PC-3 (cell line): ENCODE measurements at regions not wholly inside any gene's neighbourhood (a gene's known extent, or its start where the extent isn't known, plus 50 kb on each side); places are given as distances from the start of the nearest gene placed in this dataset.

Source experiments
- ATAC-seq: fragments of 200-7000 bp; cut with Tn5 transposase; 2 replicates; pipeline ENCODE4 v1.9.1; 2020; ENCODE audit warnings: mild to moderate bottlenecking, moderate library complexity
- BruUV-seq: library from RNA; stranded (reverse); fragments of 400-500 nt; replicated peaks from 2 replicates; lab custom pipeline; 2021; lab: Mats Ljungman, UMichigan
- CTCF ChIA-PET: fragments of 300-600 bp; sonication (Branson Sonifier 250); formaldehyde crosslinking; loops from one replicate; lab custom pipeline; 2022; ENCODE audit warnings: antibody characterized with exemption; lab: Charles Lee
- POLR2A ChIA-PET: fragments of 300-600 bp; sonication (Branson Sonifier 250); formaldehyde crosslinking; loops from one replicate; lab custom pipeline; 2022; ENCODE audit warnings: antibody characterized with exemption; ENCODE audit not compliant: unreplicated experiment; lab: Charles Lee
- DNase-seq: peaks from one replicate; pipeline ENCODE4 v3.0.0-alpha.2; 2015
- H2AFZ ChIP-seq: fragments of 300-600 bp; sonication (generic); 2 replicates; pipeline ENCODE4 v1.6.0; 2016; ENCODE audit warnings: antibody characterized with exemption, low read length
- H3F3A ChIP-seq: fragments of 300-600 bp; sonication (generic); one replicate; pipeline ENCODE4 v1.6.0; 2017; ENCODE audit warnings: antibody characterized with exemption, low read length, control low read depth, mild to moderate bottlenecking; ENCODE audit not compliant: unreplicated experiment
- H3K27ac ChIP-seq: fragments of 300-600 bp; sonication (generic); 2 replicates; pipeline ENCODE4 v1.5.1; 2016; ENCODE audit warnings: mild to moderate bottlenecking, low read length
- H3K27me3 ChIP-seq: fragments of 300-600 bp; sonication (generic); 2 replicates; pipeline ENCODE4 v1.6.1; 2016; ENCODE audit warnings: low read length, mixed read lengths
- H3K36me3 ChIP-seq: fragments of 300-600 bp; sonication (generic); 2 replicates; pipeline ENCODE4 v1.6.1; 2016; ENCODE audit warnings: low read depth, mixed run types, low read length, mixed read lengths
- H3K4me1 ChIP-seq: fragments of 300-600 bp; sonication (generic); 2 replicates; pipeline ENCODE4 v1.5.1; 2016; ENCODE audit warnings: low read length; ENCODE audit not compliant: insufficient read depth
- H3K4me2 ChIP-seq: fragments of 300-600 bp; sonication (generic); 2 replicates; pipeline ENCODE4 v1.6.0; 2016; ENCODE audit warnings: low read length
- H3K4me3 ChIP-seq: fragments of 300-600 bp; sonication (generic); 2 replicates; pipeline ENCODE4 v1.5.1; 2016; ENCODE audit warnings: mild to moderate bottlenecking, low read length, mixed read lengths
- H3K79me2 ChIP-seq: fragments of 300-600 bp; sonication (generic); 2 replicates; pipeline ENCODE4 v1.6.1; 2017; ENCODE audit warnings: low read length, mixed read lengths
- H3K9ac ChIP-seq: fragments of 300-600 bp; sonication (generic); 2 replicates; pipeline ENCODE4 v1.6.0; 2016; ENCODE audit warnings: mild to moderate bottlenecking, low read length
- H3K9me2 ChIP-seq: fragments of 300-600 bp; sonication (generic); replicated peaks from 2 replicates; pipeline ENCODE4 v1.6.1; 2016; ENCODE audit warnings: mixed run types, low read length, mixed read lengths
- H3K9me3 ChIP-seq: fragments of 300-600 bp; sonication (generic); 2 replicates; pipeline ENCODE4 v1.6.1; 2016; ENCODE audit warnings: low read length, mixed read lengths
- H4K20me1 ChIP-seq: fragments of 300-600 bp; sonication (generic); 2 replicates; pipeline ENCODE4 v1.6.1; 2016; ENCODE audit warnings: low read length, mixed read lengths
- CTCF ChIP-seq: fragments of 300-600 bp; sonication (generic); conservative IDR thresholded peaks from 2 replicates; pipeline ENCODE4 v1.5.1; 2017; ENCODE audit warnings: antibody characterized with exemption, low read depth, mild to moderate bottlenecking, low read length
- EZH2 ChIP-seq: fragments of 300-600 bp; sonication (generic); IDR thresholded peaks from one replicate; pipeline ENCODE4 v1.6.1; 2017; ENCODE audit warnings: antibody characterized with exemption, mild to moderate bottlenecking, low read length; ENCODE audit not compliant: unreplicated experiment
- EZH2phosphoT487 ChIP-seq: fragments of 300-600 bp; sonication (generic); IDR thresholded peaks from 2 replicates; pipeline ENCODE4 v1.6.1; 2018; ENCODE audit warnings: mild to moderate bottlenecking, antibody characterized with exemption, low read length, borderline replicate concordance
- intact Hi-C: fragments of 100-400 bp; cut with micrococcal nuclease; formaldehyde crosslinking; loops from 2 replicates; pipeline ENCODE4 v1.9.0; 2023

- intact Hi-C loops, result no loop called here
- DNase-seq, result peak; percentile 25
Measured at GRCh38 chr6:11912420-11912819, 99.7 kb upstream of the HIVEP1 start.

DNA sequence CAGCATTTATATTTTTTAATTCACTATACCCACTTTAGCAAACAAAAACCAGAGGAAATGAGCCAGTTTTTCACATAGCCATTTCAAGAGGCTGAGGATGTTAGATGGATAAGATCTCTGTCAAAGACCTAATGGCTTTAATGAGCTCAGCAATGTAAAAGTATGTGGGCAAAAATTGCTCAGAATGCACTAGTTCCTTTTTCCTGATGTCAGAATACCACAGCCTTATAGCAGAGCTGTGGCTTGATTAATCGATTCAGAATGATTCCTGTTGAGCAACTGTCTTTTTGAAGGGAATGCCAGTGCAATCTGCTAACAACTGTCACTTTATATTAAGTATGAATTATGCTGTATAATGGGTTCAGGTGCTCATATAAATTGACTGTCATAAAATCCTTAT lies 100.6 kb upstream of the HIVEP1 start:
- H3K36me3 ChIP-seq, result no peaks in the 10 kb centered on the region
- H3K9me3 ChIP-seq, result no peaks in the 10 kb centered on the region
- BruUV-seq, result no TSS peak
- DNase-seq (no peak), ATAC-seq (no peak)
- no peaks in the 10 kb centered on the region for H3K9me2 ChIP-seq
- no peaks in the 10 kb centered on the region for H3K79me2 ChIP-seq
- no peaks in the 10 kb centered on the region for H3K27me3 ChIP-seq
- H3K9ac ChIP-seq, result no peak overlapping the region
- H4K20me1 ChIP-seq, result no peaks in the 10 kb centered on the region
- H2AFZ ChIP-seq, result no peak overlapping the region
- TF ChIP-seq EZH2phosphoT487, result no peak
- TF ChIP-seq EZH2, result no peak
- no peak for TF ChIP-seq CTCF
- intact Hi-C loops, result no loop called here
- H3K4me2 ChIP-seq, result no peak overlapping the region
- H3K27ac ChIP-seq, result no peak overlapping the region
- POLR2A ChIA-PET, result no interaction called here
- H3F3A ChIP-seq, result no peaks in the 10 kb centered on the region
- CTCF ChIA-PET, result no interaction called here
- H3K4me3 ChIP-seq, result no peak overlapping the region
- H3K4me1 ChIP-seq, result no peaks in the 10 kb centered on the region

More at GRCh38 chr6:11912420-11912819, 99.7 kb upstream of the HIVEP1 start:
- no peak overlapping the region for H3K4me2 ChIP-seq
- no peaks in the 10 kb centered on the region for H3K9me3 ChIP-seq
- H3K9me2 ChIP-seq, result no peaks in the 10 kb centered on the region
- H3K79me2 ChIP-seq, result no peaks in the 10 kb centered on the region
- no peak overlapping the region for H3K27ac ChIP-seq
- H3K4me1 ChIP-seq, result no peaks in the 10 kb centered on the region
- ATAC-seq, result no peak
- H3K4me3 ChIP-seq, result no peak overlapping the region
- H3K27me3 ChIP-seq, result no peaks in the 10 kb centered on the region
- H2AFZ ChIP-seq, result no peak overlapping the region
- ChIA-PET POLR2A (no interaction called here), CTCF (interaction anchor here (0.6 kb wide), 1 partner anchor 68 kb away, joined by 3 read pairs; no protein-coding TSS in a partner anchor)
- H3K9ac ChIP-seq, result no peak overlapping the region
- no peaks in the 10 kb centered on the region for H3K36me3 ChIP-seq
- no TSS peak for BruUV-seq
- H4K20me1 ChIP-seq, result no peaks in the 10 kb centered on the region
- H3F3A ChIP-seq, result no peaks in the 10 kb centered on the region
- TF ChIP-seq CTCF (peak; percentile 46; the same call in 1 of the 2 replicates), EZH2phosphoT487 (no peak), EZH2 (no peak)

GRCh38 chr6:11909696-11910132 lies 102.4 kb upstream of the HIVEP1 start:
- peak; percentile 10 for DNase-seq
- Histone ChIP-seq H3K4me3 (no peak overlapping the region), H2AFZ (no peak overlapping the region), H4K20me1 (no peaks in the 10 kb centered on the region), H3K79me2 (no peaks in the 10 kb centered on the region), H3K4me2 (no peak overlapping the region), H3K4me1 (no peaks in the 10 kb centered on the region), H3K27me3 (no peaks in the 10 kb centered on the region), H3K27ac (no peak overlapping the region), H3K36me3 (no peaks in the 10 kb centered on the region), H3F3A (no peaks in the 10 kb centered on the region), H3K9me2 (no peaks in the 10 kb centered on the region), H3K9me3 (no peaks in the 10 kb centered on the region), H3K9ac (no peak overlapping the region)
- no TSS peak for BruUV-seq
- ChIA-PET CTCF (no interaction called here), POLR2A (no interaction called here)
- no peak for ATAC-seq
- intact Hi-C loops, result no loop called here
- no peak for TF ChIP-seq EZH2
- TF ChIP-seq CTCF, result no peak
- no peak for TF ChIP-seq EZH2phosphoT487
